CD8-positive, alpha-beta memory T cell (primary cell): ENCODE measurements at regions not wholly inside any gene's neighbourhood (a gene's known extent, or its start where the extent isn't known, plus 50 kb on each side); places are given as distances from the start of the nearest gene placed in this dataset.

Source experiments
- CTCF ChIA-PET: fragments of 350-600 bp; sonication (Branson Sonifier 250); formaldehyde crosslinking; loops from one replicate; lab custom pipeline; 2021; ENCODE audit warnings: antibody characterized with exemption; lab: Charles Lee
- POLR2A ChIA-PET: fragments of 350-600 bp; sonication (Branson Sonifier 250); formaldehyde crosslinking; loops from one replicate; lab custom pipeline; 2021; ENCODE audit warnings: antibody characterized with exemption; lab: Charles Lee
- DNase-seq, 5 donors: peaks; one replicate each; pipeline versions ENCODE4 v3.0.0 to v3.0.0-alpha.2; 2020 to 2022; ENCODE audit warnings: mixed read lengths in 1 of 5
- H3K27ac ChIP-seq: one replicate; pipeline ENCODE4 v1.7.0; 2013; ENCODE audit warnings: low read depth, mild to moderate bottlenecking, low read length, moderate library complexity
- H3K27me3 ChIP-seq: 2 replicates; pipeline ENCODE4 v1.7.0; 2013; ENCODE audit warnings: low read length, mild to moderate bottlenecking; ENCODE audit not compliant: insufficient read depth, poor library complexity, severe bottlenecking
- H3K36me3 ChIP-seq: 2 replicates; pipeline ENCODE4 v1.7.0; 2013; ENCODE audit warnings: mild to moderate bottlenecking, low read length, moderate library complexity; ENCODE audit not compliant: insufficient read depth
- H3K4me1 ChIP-seq: 2 replicates; pipeline ENCODE4 v1.7.0; 2013; ENCODE audit warnings: mild to moderate bottlenecking, low read length, moderate library complexity; ENCODE audit not compliant: insufficient read depth
- H3K4me3 ChIP-seq: 2 replicates; pipeline ENCODE4 v1.7.0; 2013; ENCODE audit warnings: mild to moderate bottlenecking, low read length
- H3K9me3 ChIP-seq: 2 replicates; pipeline ENCODE4 v1.7.0; 2013; ENCODE audit warnings: mild to moderate bottlenecking, low read length
- H3K27ac Mint-ChIP-seq, 8 donors: one replicate each; pipeline ENCODE4 v1.8.0; 2020 to 2021; ENCODE audit warnings: mixed read lengths in 8 of 8, mild to moderate bottlenecking in 6 of 8, inconsistent platforms in 3 of 8, moderate library complexity in 3 of 8
- H3K27me3 Mint-ChIP-seq, 2 donors: one replicate each; pipeline ENCODE4 v1.8.0; 2020 to 2021; ENCODE audit warnings: mixed read lengths in 2 of 2, mild to moderate bottlenecking in 1 of 2, moderate library complexity in 1 of 2
- H3K36me3 Mint-ChIP-seq, 3 donors: one replicate each; pipeline ENCODE4 v1.8.0; 2020 to 2021; ENCODE audit warnings: mixed read lengths in 3 of 3, inconsistent platforms in 1 of 3, mild to moderate bottlenecking in 1 of 3
- H3K4me1 Mint-ChIP-seq, 3 donors: one replicate each; pipeline ENCODE4 v1.8.0; 2020 to 2021; ENCODE audit warnings: mixed read lengths in 3 of 3, inconsistent platforms in 1 of 3, mild to moderate bottlenecking in 1 of 3
- H3K4me3 Mint-ChIP-seq, 7 donors: one replicate each; pipeline ENCODE4 v1.8.0; 2020 to 2021; ENCODE audit warnings: mixed read lengths in 7 of 7, mild to moderate bottlenecking in 6 of 7, moderate library complexity in 4 of 7, inconsistent platforms in 2 of 7
- H3K9me3 Mint-ChIP-seq, 5 donors: one replicate each; pipeline ENCODE4 v1.8.0; 2020 to 2022; ENCODE audit warnings: mixed read lengths in 5 of 5, mild to moderate bottlenecking in 3 of 5, moderate library complexity in 2 of 5, inconsistent platforms in 1 of 5

DNA sequence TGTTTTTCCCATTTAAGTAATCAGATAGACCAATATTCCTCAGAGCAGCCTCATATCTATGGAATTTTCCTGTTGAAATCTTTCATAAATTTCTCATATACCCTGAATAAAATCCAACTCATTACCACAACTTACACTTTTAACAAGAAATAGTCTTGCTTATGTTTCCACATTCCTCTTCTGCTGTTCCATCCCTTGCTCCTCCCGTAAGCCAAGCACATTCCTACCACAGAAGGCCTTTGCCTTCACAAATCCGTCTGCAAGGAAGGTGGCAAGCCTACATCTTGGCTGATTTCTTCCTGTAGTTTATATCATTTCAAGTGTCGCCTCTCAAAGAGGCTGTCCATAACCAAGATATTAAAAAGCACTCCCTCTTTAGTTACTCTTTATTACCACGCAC lies 127.7 kb downstream of the C12orf50 start:
- H3K4me1 Mint-ChIP-seq, result no peaks in the 10 kb centered on the region

DNA sequence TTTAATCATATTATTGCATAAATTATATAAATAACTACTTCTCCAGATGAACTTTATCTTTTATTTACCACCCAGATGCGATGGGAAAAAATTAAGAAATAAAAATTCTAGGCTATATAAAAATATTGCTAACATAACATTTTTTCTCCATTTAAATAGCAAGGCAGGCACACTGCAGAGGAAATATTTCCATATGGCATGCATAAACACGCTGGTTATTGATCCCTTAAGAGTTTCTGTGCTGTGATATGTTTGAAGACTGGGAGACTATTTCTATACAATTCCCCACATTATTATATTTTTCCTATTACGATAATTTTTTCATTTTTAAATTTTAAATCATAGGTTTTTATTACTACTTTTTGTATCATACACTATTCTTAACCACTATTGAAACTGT lies 131.5 kb downstream of the C12orf50 start:
- POLR2A ChIA-PET, result no interaction called here
- Mint-ChIP-seq H3K36me3 (no peaks in the 10 kb centered on the region), H3K4me1 (no peaks in the 10 kb centered on the region)

More for the DNA sequence above, 127.7 kb downstream of the C12orf50 start:
- H3K9me3 ChIP-seq, result no peaks in the 10 kb centered on the region
- H3K36me3 ChIP-seq, result no peaks in the 10 kb centered on the region
- Mint-ChIP-seq H3K27me3 (peaks cover 0 to 2% of the 10 kb centered on the region in 2 donors), H3K4me3 (no peak overlapping the region), H3K9me3 (no peaks in the 10 kb centered on the region), H3K36me3 (no peaks in the 10 kb centered on the region), H3K27ac (no peak overlapping the region)
- H3K27ac ChIP-seq, result no peak overlapping the region
- no peaks in the 10 kb centered on the region for H3K4me1 ChIP-seq
- no peak for DNase-seq
- CTCF ChIA-PET, result no interaction called here
- POLR2A ChIA-PET, result no interaction called here
- no peak overlapping the region for H3K4me3 ChIP-seq
- H3K27me3 ChIP-seq, result no peaks in the 10 kb centered on the region

DNA sequence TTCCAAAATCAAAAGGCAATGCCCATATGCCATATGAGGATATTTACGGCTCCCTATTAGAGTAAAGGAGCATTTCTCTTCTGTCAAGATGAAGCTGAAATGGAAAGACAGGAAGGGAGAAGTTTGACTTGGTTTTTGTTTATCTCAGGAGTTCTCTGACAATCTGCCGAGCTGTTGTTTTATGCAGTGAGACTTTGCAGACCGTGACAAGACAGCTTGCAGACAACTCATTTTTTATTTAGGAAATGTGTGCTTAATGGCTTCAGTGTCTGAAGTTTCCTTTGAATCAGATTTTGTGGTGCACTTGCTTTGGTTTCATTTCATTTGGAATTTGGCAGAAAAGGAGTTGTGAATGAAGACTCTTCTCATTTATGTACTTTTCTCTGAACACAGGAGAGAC lies 145.4 kb downstream of the C12orf50 start:
- Histone ChIP-seq H3K4me1 (no peaks in the 10 kb centered on the region), H3K36me3 (no peaks in the 10 kb centered on the region), H3K9me3 (no peaks in the 10 kb centered on the region), H3K27ac (no peak overlapping the region), H3K4me3 (no peak overlapping the region), H3K27me3 (no peaks in the 10 kb centered on the region)
- CTCF ChIA-PET, result no interaction called here
- no peaks in the 10 kb centered on the region for H3K4me1 Mint-ChIP-seq
- no peak for DNase-seq
- H3K36me3 Mint-ChIP-seq, result no peaks in the 10 kb centered on the region
- POLR2A ChIA-PET, result no interaction called here
- H3K27me3 Mint-ChIP-seq, result no peaks in the 10 kb centered on the region
- no peak overlapping the region for H3K4me3 Mint-ChIP-seq
- no peaks in the 10 kb centered on the region for H3K9me3 Mint-ChIP-seq
- H3K27ac Mint-ChIP-seq, result no peak overlapping the region

More for the DNA sequence above, 131.5 kb downstream of the C12orf50 start:
- H3K4me1 ChIP-seq, result no peaks in the 10 kb centered on the region
- Mint-ChIP-seq H3K9me3 (peaks cover 0 to 3% (median 0%) of the 10 kb centered on the region in 5 donors), H3K4me3 (no peak overlapping the region), H3K27ac (no peak overlapping the region), H3K27me3 (peaks cover 0 to 2% of the 10 kb centered on the region in 2 donors)
- H3K27ac ChIP-seq, result no peak overlapping the region
- no peaks in the 10 kb centered on the region for H3K36me3 ChIP-seq
- H3K9me3 ChIP-seq, result no peaks in the 10 kb centered on the region
- H3K4me3 ChIP-seq, result no peak overlapping the region
- no peak for DNase-seq
- CTCF ChIA-PET, result no interaction called here
- H3K27me3 ChIP-seq, result no peaks in the 10 kb centered on the region

DNA sequence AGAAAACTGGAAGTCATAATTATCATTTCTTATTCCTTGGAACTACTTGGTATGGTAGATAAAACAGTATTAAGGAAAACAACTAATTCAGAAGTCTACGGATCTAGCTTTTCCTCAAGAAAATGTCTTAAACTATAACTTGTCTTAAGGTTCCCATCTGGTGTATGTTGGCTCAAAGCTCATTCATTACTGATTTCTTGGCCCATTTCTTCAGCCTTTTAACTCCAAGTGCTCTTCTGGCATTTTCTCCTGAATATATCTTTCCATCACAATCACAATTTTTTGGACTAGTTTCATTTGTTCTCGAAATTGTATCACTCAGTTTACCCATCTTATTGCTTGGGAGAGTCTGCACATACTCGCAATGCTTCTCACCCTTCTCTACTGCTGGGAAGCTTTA lies 150.1 kb downstream of the C12orf50 start:
- Mint-ChIP-seq H3K27ac (no peak overlapping the region), H3K4me1 (no peaks in the 10 kb centered on the region), H3K9me3 (peaks cover 0 to 4% (median 2%) of the 10 kb centered on the region in 5 donors), H3K27me3 (peaks cover 0 to 4% of the 10 kb centered on the region in 2 donors), H3K4me3 (no peak overlapping the region), H3K36me3 (no peaks in the 10 kb centered on the region)
- CTCF ChIA-PET, result no interaction called here
- Histone ChIP-seq H3K4me3 (no peak overlapping the region), H3K36me3 (no peaks in the 10 kb centered on the region), H3K9me3 (no peaks in the 10 kb centered on the region), H3K27ac (no peak overlapping the region), H3K4me1 (no peaks in the 10 kb centered on the region), H3K27me3 (no peaks in the 10 kb centered on the region)
- POLR2A ChIA-PET, result no interaction called here
- DNase-seq, result no peak

DNA sequence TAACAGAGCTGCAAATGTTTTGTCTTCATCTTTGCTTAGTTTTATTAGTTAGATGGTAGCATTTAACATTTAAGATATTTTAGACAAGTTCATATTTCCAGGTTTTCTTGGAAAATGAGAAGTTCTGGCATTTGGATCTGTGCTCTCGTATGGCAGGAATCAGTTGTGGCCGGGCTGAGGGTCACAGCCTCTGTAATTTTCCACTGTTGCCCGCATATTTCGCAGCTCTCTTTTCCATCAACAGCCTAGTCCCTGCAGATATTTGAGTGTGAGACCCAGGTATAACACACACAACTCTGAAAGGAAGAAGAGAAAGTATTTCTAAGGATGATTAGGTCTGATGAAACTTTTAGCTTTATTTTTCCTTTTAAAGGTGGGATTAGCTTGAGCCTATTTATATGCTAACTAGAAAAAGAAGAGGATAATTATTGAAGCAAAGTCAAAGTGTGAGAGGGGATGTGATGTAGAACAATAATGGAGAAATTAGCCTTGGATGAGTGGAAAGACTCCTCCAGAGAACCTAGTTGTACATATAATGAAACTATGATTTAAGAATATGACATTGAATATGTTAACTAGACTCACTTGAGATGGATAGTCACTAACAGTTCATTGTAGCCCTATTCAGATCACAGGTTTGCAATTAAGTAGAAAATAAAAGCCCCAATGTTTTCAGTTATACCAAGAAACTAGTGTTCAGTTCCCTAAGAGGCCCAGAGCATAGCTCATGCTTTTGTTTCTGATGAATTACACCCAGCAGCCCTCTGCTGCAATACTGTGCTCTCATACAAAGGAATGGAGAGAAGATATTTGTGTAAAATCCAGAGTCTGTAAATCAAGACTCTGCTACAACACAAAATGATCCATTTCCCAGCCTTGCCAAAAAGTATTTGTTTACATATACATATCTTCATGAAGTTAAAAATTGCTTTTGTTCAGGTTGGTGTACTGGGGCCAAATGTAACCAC lies 158.4 kb downstream of the C12orf50 start:
- CTCF ChIA-PET, result interaction anchor here (1.3 kb wide), 1 partner anchor 22 kb away, joined by 4 read pairs; no protein-coding TSS in a partner anchor

DNA sequence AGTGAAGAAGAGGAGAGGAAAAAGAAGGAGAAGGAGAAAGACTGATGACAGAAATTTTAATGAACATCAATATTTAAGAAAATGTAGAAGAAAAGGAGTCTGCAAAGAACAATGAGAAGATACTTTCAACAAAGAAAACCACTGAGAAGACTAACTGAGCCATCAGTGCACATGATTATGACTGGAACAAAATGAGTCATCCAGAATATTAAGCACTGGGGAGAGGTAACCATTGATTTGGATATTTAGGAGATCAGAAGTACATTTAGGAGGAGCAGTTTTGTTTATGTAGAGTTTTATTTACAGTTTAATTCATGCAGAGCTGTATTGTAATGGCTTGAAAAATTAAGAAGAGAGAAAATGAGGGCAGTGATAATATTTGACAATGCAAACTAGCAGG lies 159.1 kb downstream of the C12orf50 start:
- Histone ChIP-seq H3K9me3 (no peaks in the 10 kb centered on the region), H3K4me1 (no peaks in the 10 kb centered on the region), H3K4me3 (no peak overlapping the region), H3K36me3 (no peaks in the 10 kb centered on the region), H3K27me3 (no peaks in the 10 kb centered on the region), H3K27ac (no peak overlapping the region)
- DNase-seq, result no peak
- H3K27me3 Mint-ChIP-seq, result peaks cover 0 to 1% of the 10 kb centered on the region in 2 donors
- H3K9me3 Mint-ChIP-seq, result peaks cover 0 to 4% (median 0%) of the 10 kb centered on the region in 5 donors
- no peak overlapping the region for H3K27ac Mint-ChIP-seq
- POLR2A ChIA-PET, result no interaction called here
- H3K4me1 Mint-ChIP-seq, result no peaks in the 10 kb centered on the region
- no peak overlapping the region for H3K4me3 Mint-ChIP-seq
- no peaks in the 10 kb centered on the region for H3K36me3 Mint-ChIP-seq
- CTCF ChIA-PET, result interaction anchor here (1.3 kb wide), 1 partner anchor 22 kb away, joined by 4 read pairs; no protein-coding TSS in a partner anchor

More for the DNA sequence above, 158.4 kb downstream of the C12orf50 start:
- Histone ChIP-seq H3K9me3 (no peaks in the 10 kb centered on the region), H3K36me3 (no peaks in the 10 kb centered on the region), H3K27me3 (no peaks in the 10 kb centered on the region), H3K4me1 (no peaks in the 10 kb centered on the region), H3K4me3 (no peak overlapping the region), H3K27ac (no peak overlapping the region)
- Mint-ChIP-seq H3K4me3 (no peak overlapping the region), H3K4me1 (no peaks in the 10 kb centered on the region), H3K27ac (no peak overlapping the region), H3K9me3 (peaks cover 0 to 4% (median 0%) of the 10 kb centered on the region in 5 donors), H3K36me3 (no peaks in the 10 kb centered on the region), H3K27me3 (peaks cover 0 to 5% of the 10 kb centered on the region in 2 donors)
- DNase-seq, result no peak
- POLR2A ChIA-PET, result no interaction called here

DNA sequence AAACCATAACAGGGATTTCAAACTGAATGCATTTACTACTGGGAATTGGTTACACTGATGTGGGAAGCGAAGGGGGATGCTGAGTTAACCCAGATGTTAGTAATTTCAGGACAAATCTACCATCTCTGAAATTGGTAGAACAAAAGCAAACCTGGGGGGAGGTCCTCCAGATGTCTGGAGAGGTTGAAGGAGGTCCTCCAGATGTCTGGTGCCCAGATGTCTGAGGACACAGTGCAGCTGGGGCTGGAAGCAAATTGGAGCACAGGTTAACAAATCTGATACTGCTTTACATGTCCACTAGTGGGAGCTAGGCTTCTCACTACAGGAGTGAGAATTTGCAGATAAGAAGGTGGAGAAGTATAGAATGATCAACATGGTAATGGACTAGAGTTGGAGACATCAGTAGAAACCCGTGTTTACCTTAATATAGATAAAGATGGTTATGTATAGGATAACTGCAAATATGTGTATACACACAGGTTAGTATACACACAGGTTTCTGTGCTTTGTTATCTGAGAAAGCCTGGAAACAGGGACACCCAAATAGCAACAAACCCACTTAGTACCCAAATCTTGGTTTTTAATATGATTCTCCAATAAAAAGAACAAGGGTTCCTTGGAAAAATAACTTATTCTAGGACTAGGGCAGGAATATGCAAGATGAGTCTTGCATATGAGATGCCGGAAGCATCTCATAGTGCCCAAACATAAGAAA lies 162.5 kb downstream of the C12orf50 start:
- no peak overlapping the region for H3K4me3 ChIP-seq
- no peaks in the 10 kb centered on the region for H3K9me3 ChIP-seq
- no peak overlapping the region for H3K27ac ChIP-seq
- no peaks in the 10 kb centered on the region for H3K36me3 Mint-ChIP-seq
- ChIA-PET POLR2A (no interaction called here), CTCF (interaction anchor here (1.0 kb wide), 1 partner anchor 18 kb away, joined by 3 read pairs; no protein-coding TSS in a partner anchor)
- no peak for DNase-seq
- H3K36me3 ChIP-seq, result no peaks in the 10 kb centered on the region
- no peaks in the 10 kb centered on the region for H3K27me3 ChIP-seq
- H3K27ac Mint-ChIP-seq, result no peak overlapping the region
- H3K4me3 Mint-ChIP-seq, result no peak overlapping the region
- H3K27me3 Mint-ChIP-seq, result peaks cover 0 to 1% of the 10 kb centered on the region in 2 donors
- H3K9me3 Mint-ChIP-seq, result peaks cover 0 to 2% (median 0%) of the 10 kb centered on the region in 5 donors
- H3K4me1 Mint-ChIP-seq, result no peaks in the 10 kb centered on the region
- H3K4me1 ChIP-seq, result no peaks in the 10 kb centered on the region

DNA sequence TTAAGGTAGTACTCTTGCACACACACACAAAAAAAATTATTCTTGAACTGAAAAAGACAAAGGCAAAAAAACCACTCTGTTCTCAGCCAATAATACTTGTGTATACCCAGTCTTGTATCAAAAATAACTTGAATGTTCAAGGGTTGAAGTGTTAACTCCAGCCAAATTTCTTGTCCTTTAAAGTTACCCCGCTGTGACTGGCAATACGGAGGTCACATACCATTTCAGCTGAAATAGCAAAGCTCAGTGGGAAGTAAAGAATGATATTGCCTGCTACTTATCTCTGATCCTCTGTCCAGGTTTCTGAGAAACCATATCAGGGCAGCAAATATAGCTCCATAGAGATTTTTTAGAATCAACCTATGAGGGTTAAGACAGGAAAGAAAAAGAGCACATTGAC lies 167.4 kb downstream of the C12orf50 start:
- Mint-ChIP-seq H3K4me1 (no peaks in the 10 kb centered on the region), H3K27ac (no peak overlapping the region), H3K4me3 (no peak overlapping the region), H3K9me3 (peaks cover 0 to 2% (median 0%) of the 10 kb centered on the region in 5 donors), H3K36me3 (no peaks in the 10 kb centered on the region), H3K27me3 (no peaks in the 10 kb centered on the region)
- ChIA-PET CTCF (no interaction called here), POLR2A (no interaction called here)
- no peaks in the 10 kb centered on the region for H3K4me1 ChIP-seq
- H3K27ac ChIP-seq, result no peak overlapping the region
- no peaks in the 10 kb centered on the region for H3K9me3 ChIP-seq
- H3K27me3 ChIP-seq, result no peaks in the 10 kb centered on the region
- no peaks in the 10 kb centered on the region for H3K36me3 ChIP-seq
- H3K4me3 ChIP-seq, result no peak overlapping the region
- DNase-seq, result no peak
